GM19395 (cell line): ENCODE measurements at regions not wholly inside any gene's neighbourhood (a gene's known extent, or its start where the extent isn't known, plus 50 kb on each side); places are given as distances from the start of the nearest gene placed in this dataset.
"Not testable (repeated sequence)": the region's sequence is repeated elsewhere in the genome, so short reads cannot be mapped to it uniquely, and the experiment has no call there.

Source experiments
- ATAC-seq: cut with Tn5 transposase; IDR thresholded peaks from one replicate; pipeline ENCODE4 v1.9.1; 2021; ENCODE audit warnings: mild to moderate bottlenecking, moderate library complexity; ENCODE audit not compliant: unreplicated experiment

DNA sequence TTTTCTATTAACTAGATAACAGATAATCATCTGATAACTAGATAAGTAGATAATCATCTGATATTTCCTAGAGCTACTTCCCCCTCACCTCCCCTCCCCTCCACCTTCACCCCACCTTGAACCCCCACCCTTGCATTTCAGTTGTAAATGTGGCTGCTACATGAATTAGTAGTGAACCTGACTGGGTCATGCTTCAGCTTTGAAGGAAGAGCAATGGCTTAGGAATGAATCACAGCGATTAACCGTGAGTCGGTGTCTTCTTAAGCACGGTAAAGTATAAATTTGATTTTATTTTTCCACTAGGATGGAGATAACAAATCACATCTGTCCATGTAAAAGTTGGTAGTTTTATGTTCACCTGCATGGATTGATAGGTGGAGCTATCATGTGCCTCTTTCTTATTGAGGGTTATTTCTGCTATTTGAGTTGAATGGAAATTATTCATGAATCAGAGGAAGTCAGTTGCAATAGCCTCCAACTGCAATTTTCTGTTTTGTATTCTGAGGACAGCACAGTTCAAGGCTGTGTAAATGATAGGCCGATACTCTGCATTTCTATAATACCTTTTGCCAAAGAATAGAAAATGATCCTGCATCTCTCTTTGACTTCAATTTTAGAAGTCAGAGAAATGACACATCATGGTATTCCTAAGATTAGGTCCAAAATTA, 235.0 kb downstream of the PTGER3 start:
- no peak for ATAC-seq

DNA sequence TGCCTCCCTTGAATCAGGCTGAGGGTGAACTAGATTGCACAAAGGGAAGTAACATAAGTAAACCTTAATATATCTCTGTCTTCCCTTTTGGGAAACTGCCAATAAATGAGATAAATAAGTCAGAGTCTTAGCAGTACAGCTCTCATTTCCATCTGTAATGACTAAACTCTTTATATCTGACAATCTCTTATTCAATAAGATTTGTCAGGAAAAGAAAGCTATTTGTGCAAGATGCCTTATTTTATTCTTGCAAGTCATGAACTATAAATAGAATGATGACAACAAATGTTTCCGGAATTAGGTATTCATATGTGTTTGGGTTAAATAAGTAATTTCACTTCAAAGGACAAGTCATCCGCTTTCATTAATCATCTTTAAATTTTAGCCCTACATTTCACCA, 229.2 kb downstream of the PTGER3 start:
- ATAC-seq, result no peak

- ATAC-seq, result no peak
These were observed 228.4 kb downstream of the PTGER3 start for GRCh38 chr1:70819231-70819630.

DNA sequence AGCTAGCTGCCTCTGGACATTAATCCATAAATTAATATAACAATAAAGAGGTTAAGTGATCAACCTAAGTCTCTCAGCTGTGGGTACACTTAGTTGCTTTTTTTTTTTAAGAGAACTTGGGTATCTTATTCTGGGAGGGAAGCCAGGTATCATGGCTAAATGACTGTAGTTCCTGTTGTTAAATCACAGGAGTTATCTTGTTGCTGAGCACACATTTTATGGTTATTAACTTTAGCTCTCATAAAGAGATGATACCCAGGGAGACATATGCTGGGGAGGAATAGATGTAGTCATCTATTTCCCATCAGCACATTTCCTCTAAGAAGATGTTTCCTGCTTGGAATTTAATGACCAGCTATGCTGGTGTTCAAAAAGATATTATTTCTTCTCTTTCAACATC, 227.8 kb downstream of the PTGER3 start:
- ATAC-seq, result no peak

DNA sequence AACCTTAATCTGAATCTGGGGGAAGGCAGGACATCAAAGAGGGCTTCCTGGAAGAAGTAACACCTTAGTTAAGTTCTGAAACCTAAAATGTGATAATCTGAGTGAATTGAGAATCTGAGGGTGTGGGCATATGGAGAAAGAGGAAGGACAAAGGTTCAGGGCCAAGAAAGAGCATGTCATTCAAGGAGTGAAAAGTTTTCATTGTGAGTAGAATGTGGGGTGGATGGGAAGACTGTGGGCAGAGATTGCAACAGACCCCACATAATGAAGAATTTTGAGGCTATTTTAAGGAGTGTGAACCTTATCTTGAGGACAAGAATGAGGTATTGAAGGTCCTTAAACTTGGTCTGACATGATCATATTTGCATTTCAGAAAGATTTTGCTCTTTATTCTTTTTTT, 227.2 kb downstream of the PTGER3 start:
- no peak for ATAC-seq

DNA sequence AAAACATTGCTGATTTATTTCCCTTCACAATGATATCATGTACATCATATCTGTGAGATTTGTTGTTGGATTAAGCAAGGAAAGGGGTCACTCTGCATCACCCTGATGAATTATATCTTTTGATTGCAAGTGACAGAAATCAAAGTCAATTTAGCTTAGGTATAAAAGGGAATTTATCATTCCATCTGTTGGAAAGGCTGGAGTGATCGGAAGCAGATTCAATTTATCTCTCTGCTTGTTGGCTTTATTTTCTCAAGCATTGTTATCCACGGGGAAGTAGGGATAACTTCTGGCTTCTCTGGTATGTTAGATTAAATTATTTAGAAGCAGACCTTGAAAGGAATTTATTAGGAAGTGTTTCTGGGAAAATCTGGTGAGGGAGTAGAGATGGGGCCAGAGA, 226.6 kb downstream of the PTGER3 start:
- ATAC-seq, result no peak

GRCh38 chr1:70826428-70826827, 221.2 kb downstream of the PTGER3 start:
- ATAC-seq, result no peak

GRCh38 chr1:70827030-70827429, 220.6 kb downstream of the PTGER3 start:
- ATAC-seq, result no peak

DNA sequence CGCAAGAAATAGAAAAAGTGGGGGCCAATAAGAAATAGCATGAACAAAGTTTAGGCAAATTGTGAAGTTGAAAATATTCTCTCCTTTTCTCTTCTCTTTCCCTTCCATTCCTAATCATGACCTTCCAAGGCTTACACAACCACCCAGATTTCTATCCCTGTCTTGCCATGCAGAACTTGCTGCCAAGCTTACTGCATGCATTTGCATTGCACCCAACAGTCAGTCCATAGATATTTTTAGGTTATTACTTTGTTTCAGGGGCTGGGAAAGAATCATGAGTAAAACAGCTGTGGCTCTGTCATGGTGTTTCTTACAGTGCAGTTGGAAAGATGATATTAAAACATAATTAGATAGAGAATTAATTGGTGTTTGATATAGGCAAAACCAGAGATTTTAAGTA, 219.4 kb downstream of the PTGER3 start:
- no peak for ATAC-seq

DNA sequence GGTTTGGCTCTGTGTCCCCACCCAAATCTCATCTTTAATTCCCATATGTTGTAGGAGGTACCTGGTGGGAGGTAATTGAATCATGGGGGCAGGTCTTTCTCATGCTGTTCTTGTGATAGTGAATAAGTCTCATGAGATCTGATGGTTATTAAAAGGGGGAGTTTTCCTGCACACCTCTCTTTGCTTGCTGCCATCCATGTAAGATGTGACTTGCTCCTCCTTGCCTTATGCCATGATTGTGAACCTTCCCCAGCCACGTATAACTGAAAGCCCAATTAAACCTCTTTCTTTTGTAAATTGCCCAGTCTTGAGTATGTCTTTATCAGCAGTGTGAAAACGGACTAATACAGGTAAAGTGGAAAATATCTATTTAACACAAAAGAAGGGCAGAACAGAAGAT, 213.3 kb downstream of the PTGER3 start:
- ATAC-seq, result not testable (repeated sequence)

DNA sequence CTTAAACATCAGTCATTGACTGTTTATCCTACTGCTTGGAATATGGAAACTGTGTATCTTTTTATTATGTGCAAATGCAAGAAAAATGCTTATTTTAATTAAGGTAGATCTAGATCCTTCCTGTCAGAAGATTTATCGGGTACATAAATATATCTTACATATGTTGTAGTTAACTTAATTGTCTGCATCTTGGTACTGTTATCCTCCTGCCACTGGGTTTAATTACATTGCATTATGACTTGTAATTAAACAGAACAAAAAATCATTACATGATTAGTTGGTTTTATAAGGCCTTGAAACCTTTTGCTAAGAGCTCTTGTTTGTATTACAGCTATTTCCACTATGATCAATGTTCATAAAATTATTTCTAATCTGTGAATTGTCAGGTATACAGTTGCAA, 211.2 kb downstream of the PTGER3 start:
- no peak for ATAC-seq

DNA sequence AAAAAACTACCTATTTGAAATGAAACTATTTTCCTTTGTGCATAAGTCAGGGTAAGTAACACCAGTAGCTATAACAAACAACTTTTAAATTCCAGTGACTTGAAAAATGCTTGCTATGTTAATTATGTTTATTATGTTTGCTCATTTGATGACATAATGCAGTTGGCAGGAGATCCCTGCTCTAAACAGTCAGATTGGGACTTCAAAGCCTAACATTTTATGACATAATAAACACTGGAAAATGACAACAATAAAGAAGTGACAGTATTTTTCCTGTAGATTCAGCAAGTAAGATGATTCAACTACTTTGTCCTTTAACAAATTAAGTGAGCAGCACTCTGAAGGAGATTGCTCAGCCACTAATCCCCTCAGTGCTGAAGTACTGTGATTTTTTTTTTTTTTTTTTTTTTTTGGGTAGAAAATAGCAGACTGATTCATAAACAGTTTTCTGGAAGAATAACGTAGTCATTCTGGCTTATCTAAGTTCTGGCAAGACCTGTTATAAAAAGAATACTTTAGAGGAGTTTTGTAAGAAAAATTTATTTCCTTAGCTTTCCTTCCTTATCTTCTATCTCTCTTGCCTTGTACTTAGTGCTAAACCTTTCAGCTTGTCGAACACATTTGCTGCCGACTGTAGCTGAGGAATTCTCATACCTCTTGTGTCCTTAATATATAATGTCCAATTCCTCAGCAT, 207.2 kb downstream of the PTGER3 start:
- no peak for ATAC-seq

DNA sequence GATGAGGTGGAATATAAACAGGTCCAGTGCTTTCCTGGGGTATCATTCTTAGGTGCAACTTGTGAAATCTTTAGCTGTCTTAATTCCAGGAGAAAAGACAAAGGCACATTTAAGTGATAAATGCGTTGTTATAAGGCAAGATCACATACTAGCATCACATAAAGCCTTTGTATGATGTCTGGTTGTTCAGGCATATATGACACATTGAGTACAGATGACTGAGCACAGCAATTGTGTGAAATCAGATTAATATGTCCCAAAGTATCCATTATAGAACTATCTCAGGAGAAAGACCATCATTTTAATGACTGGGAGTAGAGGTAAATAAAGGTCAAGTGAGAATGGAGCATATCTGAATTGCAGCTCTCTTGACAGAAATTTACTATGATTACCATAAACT, 205.1 kb downstream of the PTGER3 start:
- ATAC-seq, result no peak

DNA sequence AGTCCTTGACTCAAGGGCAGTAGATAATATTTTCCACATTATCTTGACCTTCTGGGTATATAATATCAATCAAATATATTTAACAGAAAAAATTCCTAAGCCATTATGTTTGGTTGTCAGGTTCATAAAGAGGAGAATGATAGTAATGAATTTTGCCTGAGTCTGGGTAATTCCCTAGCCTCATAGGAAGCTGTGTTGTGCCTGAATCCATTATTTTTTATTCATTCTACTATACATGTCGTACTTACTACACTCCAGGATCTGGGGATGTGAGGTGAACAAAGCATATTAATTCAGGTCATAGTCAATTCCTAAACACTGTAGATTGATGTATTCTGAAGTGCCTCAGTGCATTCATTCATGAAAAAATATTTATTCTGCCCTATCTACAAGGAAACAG, 204.2 kb downstream of the PTGER3 start:
- ATAC-seq, result no peak

DNA sequence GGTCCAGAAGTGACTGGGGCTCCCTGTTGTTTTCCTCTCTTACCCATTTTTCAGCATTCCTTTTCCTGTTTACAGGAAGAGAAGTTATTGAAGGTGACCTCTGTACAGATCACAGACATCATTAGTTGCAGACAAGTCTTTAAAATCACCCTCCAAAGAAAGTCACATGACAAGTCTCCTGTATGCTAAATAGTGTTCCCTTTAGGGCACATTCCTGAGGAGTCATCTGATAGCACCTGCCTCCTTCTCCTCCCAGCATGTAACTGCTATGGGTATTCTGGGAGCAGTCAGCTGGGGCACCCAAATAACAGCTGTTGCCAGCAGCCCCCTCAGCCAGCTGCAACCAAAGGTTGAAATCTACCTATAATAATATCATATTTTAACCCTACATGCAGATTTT, 200.6 kb downstream of the PTGER3 start:
- no peak for ATAC-seq

- no peak for ATAC-seq
These were observed 192.4 kb downstream of the PTGER3 start for GRCh38 chr1:70855203-70855602.

- ATAC-seq, result no peak
These were observed 191.4 kb downstream of the PTGER3 start for GRCh38 chr1:70856201-70856600.

- no peak for ATAC-seq
These were observed 184.4 kb downstream of the PTGER3 start for GRCh38 chr1:70863239-70863638.

GRCh38 chr1:70864302-70864701, 183.3 kb downstream of the PTGER3 start:
- no peak for ATAC-seq

DNA sequence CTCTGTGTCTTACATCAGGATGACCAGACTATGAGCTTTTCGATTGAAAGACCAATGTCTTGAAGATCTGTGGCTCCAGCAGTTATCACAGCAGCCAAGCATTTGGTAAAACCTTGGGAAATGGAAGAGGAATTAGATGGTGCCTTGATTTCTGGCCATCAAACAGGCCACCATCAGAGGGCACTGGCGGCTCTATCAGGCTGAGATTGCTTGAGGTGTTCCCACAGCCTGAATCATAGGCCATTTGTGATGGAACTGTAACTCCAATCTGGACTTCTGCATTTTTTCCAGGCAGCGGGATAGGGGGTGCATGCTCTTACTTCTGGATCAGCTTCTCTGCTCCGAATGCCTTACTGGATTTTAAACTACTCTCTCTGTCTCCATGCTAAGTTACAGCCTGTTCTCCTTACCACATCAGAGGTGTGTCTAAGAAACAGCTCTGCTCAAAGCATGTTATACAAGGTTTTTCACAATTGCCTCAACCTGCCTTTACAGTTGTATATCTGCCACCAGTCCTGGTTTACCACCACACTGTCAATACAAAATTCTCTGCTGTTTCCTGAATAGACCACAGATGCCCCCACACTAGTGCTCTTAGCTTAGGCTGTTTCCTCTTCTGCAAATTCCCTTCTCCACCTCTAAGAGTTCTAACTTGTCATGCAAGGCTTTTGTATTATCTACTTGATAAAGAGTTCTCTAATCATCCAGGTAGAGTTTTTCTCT, 180.9 kb downstream of the PTGER3 start:
- ATAC-seq, result no peak

DNA sequence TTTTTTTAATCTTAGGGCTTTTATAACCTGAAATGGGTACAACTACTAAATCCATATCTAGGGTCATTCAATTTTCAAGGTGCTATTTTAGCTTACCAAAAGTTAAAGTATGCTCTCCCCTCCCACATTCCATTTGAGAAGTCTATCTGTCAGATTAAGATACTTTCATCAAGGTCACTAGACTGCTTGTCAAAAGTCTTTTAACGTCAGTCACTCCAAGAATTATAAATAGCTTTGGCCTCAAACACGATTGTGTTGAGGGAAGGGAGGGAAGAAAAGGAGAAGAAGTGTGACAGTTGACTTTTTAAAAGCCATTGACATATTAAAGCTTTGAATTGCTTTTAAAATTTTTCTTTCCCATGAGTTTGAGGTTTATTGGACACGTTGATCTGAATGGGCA, 175.8 kb downstream of the PTGER3 start:
- no peak for ATAC-seq

- no peak for ATAC-seq
These were observed 173.6 kb downstream of the PTGER3 start for GRCh38 chr1:70874063-70874462.
